B cell (primary cell): ENCODE measurements at regions not wholly inside any gene's neighbourhood (a gene's known extent, or its start where the extent isn't known, plus 50 kb on each side); places are given as distances from the start of the nearest gene placed in this dataset.

ENCODE experiments used
- ATAC-seq: fragments of 200-7000 bp; cut with Tn5 transposase; one replicate; pipeline ENCODE4 v1.10.0; 2021; ENCODE audit warnings: low read depth, mild to moderate bottlenecking, moderate number of reproducible peaks, moderate library complexity
- CTCF ChIA-PET: fragments of 350-600 bp; sonication (Branson Sonifier 250); formaldehyde crosslinking; loops from one replicate; lab custom pipeline; 2021; ENCODE audit warnings: antibody characterized with exemption, inconsistent platforms; lab: Charles Lee
- POLR2A ChIA-PET: fragments of 350-600 bp; sonication (Branson Sonifier 250); formaldehyde crosslinking; loops from one replicate; lab custom pipeline; 2021; ENCODE audit warnings: antibody characterized with exemption; lab: Charles Lee
- DNase-seq: peaks from one replicate; pipeline ENCODE4 v3.0.0; 2013
- H2AFZ ChIP-seq: 2 replicates; pipeline ENCODE4 v1.6.1; 2012; ENCODE audit warnings: mild to moderate bottlenecking, low read depth, low read length; ENCODE audit not compliant: insufficient read depth, poor library complexity, severe bottlenecking
- H3K27ac ChIP-seq, 2 donors: 1 replicate in 1 of 2; 2 replicates in 1 of 2; pipeline ENCODE4 v1.5.1; 2012 to 2013; ENCODE audit warnings: low read length in 2 of 2, mild to moderate bottlenecking in 2 of 2, moderate library complexity in 1 of 2
- H3K27me3 ChIP-seq, 4 experiments: fragments of 200-600 bp in 1 of 4; sonication (generic) in 1 of 4; replicated peaks in 1 of 4; 1 replicate in 2 of 4; 2 replicates in 2 of 4; pipeline versions ENCODE4 v1.6.1 to v1.7.0; 2013 to 2016; ENCODE audit warnings: low read length in 3 of 4, mild to moderate bottlenecking in 2 of 4, mixed read lengths in 1 of 4, moderate library complexity in 1 of 4; ENCODE audit not compliant: insufficient read depth in 4 of 4, control insufficient read depth in 3 of 4; ENCODE audit errors: control extremely low read depth in 1 of 4
- H3K36me3 ChIP-seq, 2 experiments: replicated peaks in 1 of 2; 1 replicate in 1 of 2; 2 replicates in 1 of 2; pipeline versions ENCODE4 v1.6.1 to v1.7.1; 2013; ENCODE audit warnings: low read length in 1 of 2; ENCODE audit not compliant: insufficient read depth in 2 of 2, control insufficient read depth in 1 of 2; ENCODE audit errors: control extremely low read depth in 1 of 2, extremely low read depth in 1 of 2
- H3K4me1 ChIP-seq, 2 donors: fragments of 200-600 bp in 1 of 2; sonication (generic) in 1 of 2; 1 replicate in 1 of 2; 2 replicates in 1 of 2; pipeline versions ENCODE4 v1.5.1 to v1.6.1; 2013 to 2017; ENCODE audit warnings: low read length in 2 of 2; ENCODE audit not compliant: control insufficient read depth in 2 of 2, insufficient read depth in 2 of 2
- H3K4me2 ChIP-seq: replicated peaks from 2 replicates; pipeline ENCODE3; 2012; ENCODE audit warnings: mild to moderate bottlenecking, low read depth, low read length; ENCODE audit not compliant: poor library complexity, severe bottlenecking
- H3K4me3 ChIP-seq, 5 experiments: fragments of 200-600 bp in 1 of 5; sonication (generic) in 1 of 5; 1 replicate in 3 of 5; 2 replicates in 2 of 5; pipeline versions ENCODE4 v1.5.1 to v1.7.0; 2011 to 2016; ENCODE audit warnings: low read length in 4 of 5, mild to moderate bottlenecking in 4 of 5, low read depth in 2 of 5, control low read depth in 1 of 5, moderate library complexity in 1 of 5; ENCODE audit not compliant: insufficient read depth in 1 of 5; ENCODE audit errors: control extremely low read depth in 1 of 5, extremely low read depth in 1 of 5
- H3K79me2 ChIP-seq: fragments of 200-600 bp; sonication (generic); one replicate; pipeline ENCODE4 v1.6.0; 2016; ENCODE audit warnings: low read length; ENCODE audit not compliant: control insufficient read depth, insufficient read depth
- H3K9ac ChIP-seq: fragments of 200-600 bp; sonication (generic); 2 replicates; pipeline ENCODE4 v1.6.1; 2017; ENCODE audit warnings: mild to moderate bottlenecking, low read length, moderate library complexity
- H3K9me3 ChIP-seq, 3 donors: one replicate each; pipeline versions ENCODE4 v1.6.1 to v1.7.1; 2013; ENCODE audit warnings: low read length in 2 of 3; ENCODE audit not compliant: control insufficient read depth in 2 of 3, insufficient read depth in 1 of 3; ENCODE audit errors: control extremely low read depth in 1 of 3
- H4K20me1 ChIP-seq: 2 replicates; pipeline ENCODE4 v1.6.0; 2012; ENCODE audit warnings: mild to moderate bottlenecking, low read length; ENCODE audit not compliant: insufficient read depth, control insufficient read depth, poor library complexity, severe bottlenecking
- H3K27ac Mint-ChIP-seq: one replicate; pipeline ENCODE4 v1.8.0; 2021; ENCODE audit warnings: mixed read lengths
- H3K27me3 Mint-ChIP-seq: one replicate; pipeline ENCODE4 v1.8.0; 2021; ENCODE audit warnings: mixed read lengths
- H3K4me1 Mint-ChIP-seq: one replicate; pipeline ENCODE4 v1.8.0; 2021; ENCODE audit warnings: mixed read lengths
- H3K4me3 Mint-ChIP-seq: one replicate; pipeline ENCODE4 v1.8.0; 2021; ENCODE audit warnings: mixed read lengths
- H3K9me3 Mint-ChIP-seq: one replicate; pipeline ENCODE4 v1.8.0; 2022; ENCODE audit warnings: mixed read lengths; ENCODE audit not compliant: insufficient read depth
- CTCF ChIP-seq: fragments of 200-600 bp; IDR thresholded peaks from one replicate; pipeline ENCODE4 v1.8.0; 2022; ENCODE audit warnings: antibody characterized with exemption, mild to moderate bottlenecking
- EZH2 ChIP-seq: IDR thresholded peaks from 2 replicates; pipeline ENCODE4 v1.6.1; 2012; ENCODE audit warnings: borderline replicate concordance, low read depth, mild to moderate bottlenecking, moderate library complexity, low read length; ENCODE audit not compliant: insufficient read depth, poor library complexity, severe bottlenecking
- WGBS: methylation state at CpG from one replicate; pipeline ENCODE4 v1.1.5; 2013; ENCODE audit warnings: missing lambda C conversion rate; ENCODE audit not compliant: insufficient coverage; 5-methylcytosine and 5-hydroxymethylcytosine counted together
- intact Hi-C: fragments of 100-400 bp; cut with micrococcal nuclease; formaldehyde crosslinking; loops from one replicate; pipeline ENCODE4 v1.10.0; 2022

GRCh38 chr5:72633041-72633445, 125.8 kb upstream of the ZNF366 start:
- Histone ChIP-seq H3K9ac (no peak overlapping the region), H3K36me3 (no peaks in the 10 kb centered on the region), H3K4me2 (no peak overlapping the region), H3K27ac (no peak overlapping the region), H3K9me3 (no peaks in the 10 kb centered on the region), H2AFZ (no peak overlapping the region), H3K4me3 (no peak overlapping the region), H3K79me2 (no peaks in the 10 kb centered on the region), H4K20me1 (no peaks in the 10 kb centered on the region), H3K4me1 (no peaks in the 10 kb centered on the region), H3K27me3 (peaks cover 0 to 7% (median 0%) of the 10 kb centered on the region in 4 experiments)
- Mint-ChIP-seq H3K4me3 (no peak overlapping the region), H3K27me3 (peaks cover 17% of the 10 kb centered on the region), H3K4me1 (no peaks in the 10 kb centered on the region), H3K27ac (no peak overlapping the region), H3K9me3 (no peaks in the 10 kb centered on the region)
- TF ChIP-seq CTCF (no peak), EZH2 (no peak)
- intact Hi-C loops = no loop called here
- WGBS = 100% methylated on average over 2 of the region's 2 CpGs
- DNase-seq = no peak
- POLR2A ChIA-PET = no interaction called here
- CTCF ChIA-PET = no interaction called here
- ATAC-seq = no peak

GRCh38 chr5:72630721-72631120, 123.5 kb upstream of the ZNF366 start:
- ATAC-seq (no peak), DNase-seq (no peak)
- no peaks in the 10 kb centered on the region for H4K20me1 ChIP-seq
- no peak overlapping the region for H2AFZ ChIP-seq
- CTCF ChIA-PET = interaction anchor here (1.0 kb wide), 1 partner anchor 19 kb away, joined by 4 read pairs; no protein-coding TSS in a partner anchor
- no CpG with 5 or more reads among the region's 6 CpGs for WGBS
- H3K79me2 ChIP-seq = no peaks in the 10 kb centered on the region
- no peak overlapping the region for H3K4me3 ChIP-seq
- H3K9me3 ChIP-seq = no peaks in the 10 kb centered on the region
- POLR2A ChIA-PET = no interaction called here
- no peak overlapping the region for H3K9ac ChIP-seq
- H3K4me3 Mint-ChIP-seq = no peak overlapping the region
- TF ChIP-seq EZH2 (no peak), CTCF (no peak)
- peaks cover 17% of the 10 kb centered on the region for H3K27me3 Mint-ChIP-seq
- no peak overlapping the region for H3K27ac Mint-ChIP-seq
- H3K27me3 ChIP-seq = peaks cover 0 to 7% (median 0%) of the 10 kb centered on the region in 4 experiments
- intact Hi-C loops = no loop called here
- no peaks in the 10 kb centered on the region for H3K36me3 ChIP-seq
- no peaks in the 10 kb centered on the region for H3K4me1 ChIP-seq
- H3K4me2 ChIP-seq = no peak overlapping the region
- H3K4me1 Mint-ChIP-seq = no peaks in the 10 kb centered on the region
- H3K27ac ChIP-seq = no peak overlapping the region
- H3K9me3 Mint-ChIP-seq = no peaks in the 10 kb centered on the region
